Endodermal cell (in vitro differentiated cells): ENCODE measurements at regions not wholly inside any gene's neighbourhood (a gene's known extent, or its start where the extent isn't known, plus 50 kb on each side); places are given as distances from the start of the nearest gene placed in this dataset.

Source experiments
- DNase-seq: peaks from one replicate; pipeline ENCODE4 v3.0.0-alpha.2; 2017
- H3K27ac ChIP-seq: 2 replicates; pipeline ENCODE4 v1.5.1; 2013; ENCODE audit warnings: mild to moderate bottlenecking, low read depth, low read length, moderate library complexity
- H3K27me3 ChIP-seq: 2 replicates; pipeline ENCODE4 v1.6.1; 2013; ENCODE audit warnings: mild to moderate bottlenecking, low read length, moderate library complexity; ENCODE audit not compliant: insufficient read depth, control insufficient read depth, poor library complexity, severe bottlenecking
- H3K36me3 ChIP-seq: 2 replicates; pipeline ENCODE4 v1.7.0; 2013; ENCODE audit warnings: mild to moderate bottlenecking, low read length, moderate library complexity; ENCODE audit not compliant: control insufficient read depth, insufficient read depth
- H3K4me1 ChIP-seq: one replicate; pipeline ENCODE4 v1.7.0; 2013; ENCODE audit warnings: low read length; ENCODE audit not compliant: control insufficient read depth, insufficient read depth
- H3K4me3 ChIP-seq: 2 replicates; pipeline ENCODE4 v1.5.1; 2013; ENCODE audit warnings: mild to moderate bottlenecking, low read length, moderate library complexity
- H3K9ac ChIP-seq: 2 replicates; pipeline ENCODE4 v1.6.1; 2013; ENCODE audit warnings: mild to moderate bottlenecking, low read length, moderate library complexity; ENCODE audit not compliant: poor library complexity, severe bottlenecking; ENCODE audit errors: extremely low read depth
- H3K9me3 ChIP-seq: 2 replicates; pipeline ENCODE4 v1.6.1; 2013; ENCODE audit warnings: mild to moderate bottlenecking, low read length, moderate library complexity; ENCODE audit not compliant: control insufficient read depth
- H3K27ac Mint-ChIP-seq: 2 replicates; pipeline ENCODE4 v1.8.0; 2020; ENCODE audit warnings: mixed read lengths
- H3K27me3 Mint-ChIP-seq: 2 replicates; pipeline ENCODE4 v1.8.0; 2021; ENCODE audit warnings: mild to moderate bottlenecking, mixed read lengths; ENCODE audit not compliant: insufficient read depth
- H3K36me3 Mint-ChIP-seq: 2 replicates; pipeline ENCODE4 v1.8.0; 2020; ENCODE audit warnings: low read depth, mixed read lengths
- H3K4me1 Mint-ChIP-seq: 2 replicates; pipeline ENCODE4 v1.8.0; 2020; ENCODE audit warnings: mixed read lengths
- H3K4me3 Mint-ChIP-seq: 2 replicates; pipeline ENCODE4 v1.8.0; 2020; ENCODE audit warnings: mild to moderate bottlenecking, moderate library complexity, mixed read lengths
- H3K9me3 Mint-ChIP-seq: 2 replicates; pipeline ENCODE4 v1.8.0; 2020; ENCODE audit warnings: mild to moderate bottlenecking, mixed read lengths
- WGBS, 2 experiments: methylation state at CpG; one replicate each; pipeline versions ENCODE4 v1.1.5 to v1.1.7; 2013; ENCODE audit warnings: missing lambda C conversion rate in 2 of 2, mixed read lengths in 1 of 2; ENCODE audit not compliant: insufficient coverage in 1 of 2, insufficient read length in 1 of 2; 5-methylcytosine and 5-hydroxymethylcytosine counted together
- TF ChIP-seq, protein P1 (sequence below): fragments of 200-600 bp; sonication (generic); conservative IDR thresholded peaks from 2 replicates; pipeline ENCODE4 v1.5.0; 2021; ENCODE audit warnings: antibody characterized with exemption, mild to moderate bottlenecking

DNA sequence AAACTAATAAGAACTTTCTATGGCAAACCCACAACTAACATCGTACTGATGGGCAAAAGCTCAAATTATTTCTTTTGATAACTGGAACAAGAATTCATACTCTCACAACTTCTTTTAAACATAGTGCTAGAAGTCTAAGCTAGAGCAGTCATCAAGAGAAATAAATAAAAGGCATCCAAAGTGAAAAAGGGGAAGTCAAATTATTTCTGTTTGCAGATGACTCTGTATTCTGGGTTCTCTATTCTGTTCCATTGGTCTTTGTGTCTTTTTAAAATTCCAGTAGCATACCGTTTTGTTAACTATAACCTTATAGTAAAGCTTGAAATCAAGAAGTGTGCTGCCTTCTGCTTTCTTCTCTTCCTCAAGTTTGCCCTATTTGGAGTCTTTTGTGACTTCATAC lies 1215.9 kb downstream of the UQCRFS1 start:
- TF ChIP-seq, protein P1, sequence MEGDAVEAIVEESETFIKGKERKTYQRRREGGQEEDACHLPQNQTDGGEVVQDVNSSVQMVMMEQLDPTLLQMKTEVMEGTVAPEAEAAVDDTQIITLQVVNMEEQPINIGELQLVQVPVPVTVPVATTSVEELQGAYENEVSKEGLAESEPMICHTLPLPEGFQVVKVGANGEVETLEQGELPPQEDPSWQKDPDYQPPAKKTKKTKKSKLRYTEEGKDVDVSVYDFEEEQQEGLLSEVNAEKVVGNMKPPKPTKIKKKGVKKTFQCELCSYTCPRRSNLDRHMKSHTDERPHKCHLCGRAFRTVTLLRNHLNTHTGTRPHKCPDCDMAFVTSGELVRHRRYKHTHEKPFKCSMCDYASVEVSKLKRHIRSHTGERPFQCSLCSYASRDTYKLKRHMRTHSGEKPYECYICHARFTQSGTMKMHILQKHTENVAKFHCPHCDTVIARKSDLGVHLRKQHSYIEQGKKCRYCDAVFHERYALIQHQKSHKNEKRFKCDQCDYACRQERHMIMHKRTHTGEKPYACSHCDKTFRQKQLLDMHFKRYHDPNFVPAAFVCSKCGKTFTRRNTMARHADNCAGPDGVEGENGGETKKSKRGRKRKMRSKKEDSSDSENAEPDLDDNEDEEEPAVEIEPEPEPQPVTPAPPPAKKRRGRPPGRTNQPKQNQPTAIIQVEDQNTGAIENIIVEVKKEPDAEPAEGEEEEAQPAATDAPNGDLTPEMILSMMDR, result no peak
- H3K27me3 ChIP-seq, result no peaks in the 10 kb centered on the region

DNA sequence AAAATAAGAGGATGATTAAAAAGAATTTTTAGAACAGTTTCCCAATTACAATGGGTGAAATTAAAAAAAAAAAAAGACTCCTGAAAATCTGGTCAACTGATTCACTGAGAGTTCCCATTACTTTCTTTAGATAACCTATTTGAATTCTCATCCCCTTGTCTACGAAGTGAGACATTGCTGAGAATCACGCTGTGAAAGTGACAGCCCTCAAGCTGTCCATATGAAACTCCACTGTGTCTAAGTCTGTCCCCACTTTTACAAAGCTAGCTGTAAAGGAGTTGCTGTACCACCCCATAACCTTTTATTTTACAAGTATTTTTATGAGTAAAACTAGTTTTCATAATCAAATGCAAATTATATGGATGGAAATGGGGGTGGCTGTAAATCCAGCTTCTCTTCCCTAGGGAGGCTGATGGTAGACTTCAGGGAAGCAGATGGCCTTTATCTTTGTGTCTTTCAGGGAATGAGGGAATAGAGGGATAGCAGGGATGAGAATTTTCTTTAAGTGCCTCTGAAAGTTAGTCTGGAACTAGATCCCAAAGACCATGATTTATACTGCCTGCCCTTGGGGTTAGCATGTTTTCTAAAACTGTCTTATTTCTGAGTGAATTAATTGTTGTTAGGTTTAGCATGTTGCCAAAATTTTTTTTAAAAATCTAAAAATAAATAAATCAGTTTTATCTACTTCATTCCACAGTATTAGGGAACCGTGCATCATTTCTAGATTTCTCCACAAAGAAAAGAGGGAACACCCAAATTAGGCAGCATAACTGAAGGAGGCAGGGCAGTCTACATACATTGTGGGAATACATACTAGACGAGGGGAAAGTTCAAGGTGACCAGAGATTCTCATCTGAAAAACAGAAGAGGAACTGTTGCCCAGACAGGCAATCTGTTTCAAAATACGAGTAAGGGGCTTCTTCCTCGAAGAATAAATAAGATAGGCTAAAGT lies 1219.1 kb downstream of the UQCRFS1 start:
- Mint-ChIP-seq H3K27ac (no peak overlapping the region), H3K27me3 (no peaks in the 10 kb centered on the region), H3K4me3 (no peak overlapping the region), H3K9me3 (peaks cover 3% of the 10 kb centered on the region), H3K36me3 (no peaks in the 10 kb centered on the region), H3K4me1 (peaks cover 16% of the 10 kb centered on the region)
- H3K27me3 ChIP-seq, result no peaks in the 10 kb centered on the region
- H3K4me3 ChIP-seq, result peak overlapping the region; percentile 8
- H3K36me3 ChIP-seq, result no peaks in the 10 kb centered on the region
- peaks cover 5% of the 10 kb centered on the region for H3K4me1 ChIP-seq
- no peaks in the 10 kb centered on the region for H3K9me3 ChIP-seq
- DNase-seq, result no peak
- WGBS, 2 experiments, result 72 to 86% methylated on average over 4 to 6 of the region's 6 CpGs
- no peak overlapping the region for H3K9ac ChIP-seq
- TF ChIP-seq, protein P1, result no peak
- H3K27ac ChIP-seq, result no peak overlapping the region

More for the DNA sequence above, 1215.9 kb downstream of the UQCRFS1 start:
- no peak for DNase-seq
- Mint-ChIP-seq H3K9me3 (peaks cover 3% of the 10 kb centered on the region), H3K4me3 (no peak overlapping the region), H3K36me3 (no peaks in the 10 kb centered on the region), H3K27me3 (peaks cover 3% of the 10 kb centered on the region), H3K4me1 (peaks cover 18% of the 10 kb centered on the region), H3K27ac (no peak overlapping the region)
- H3K4me1 ChIP-seq, result peaks cover 5% of the 10 kb centered on the region
- H3K4me3 ChIP-seq, result no peak overlapping the region
- no peaks in the 10 kb centered on the region for H3K36me3 ChIP-seq
- no peak overlapping the region for H3K9ac ChIP-seq
- 93 to 100% methylated on average over 1 to 2 of the region's 2 CpGs for WGBS, 2 experiments
- no peaks in the 10 kb centered on the region for H3K9me3 ChIP-seq
- H3K27ac ChIP-seq, result no peak overlapping the region

DNA sequence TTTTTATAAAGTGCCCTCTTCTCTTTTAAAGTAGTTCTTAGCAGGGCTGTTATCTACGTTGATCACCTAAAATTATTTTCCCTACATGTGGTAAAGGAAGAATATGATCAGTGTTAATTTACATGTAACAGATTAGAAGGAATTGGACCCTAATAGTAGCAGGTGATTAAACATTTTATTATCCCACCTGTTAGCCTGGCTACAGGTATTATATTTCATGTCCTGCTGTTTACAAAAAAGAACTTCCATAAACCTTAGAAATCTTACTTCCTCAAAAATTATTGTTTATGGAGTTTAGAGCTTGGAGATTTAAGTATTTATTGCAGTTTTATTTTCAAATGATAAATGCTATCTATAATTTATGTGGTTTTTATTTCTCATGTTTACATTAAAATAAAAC lies 1226.7 kb downstream of the UQCRFS1 start:
- no peaks in the 10 kb centered on the region for H3K9me3 Mint-ChIP-seq
- Histone ChIP-seq H3K27ac (no peak overlapping the region), H3K9ac (no peak overlapping the region), H3K4me1 (peaks cover 2% of the 10 kb centered on the region), H3K36me3 (no peaks in the 10 kb centered on the region), H3K9me3 (no peaks in the 10 kb centered on the region), H3K4me3 (no peak overlapping the region), H3K27me3 (no peaks in the 10 kb centered on the region)
- H3K27me3 Mint-ChIP-seq, result no peaks in the 10 kb centered on the region
- TF ChIP-seq, protein P1, result no peak
- peaks cover 11% of the 10 kb centered on the region for H3K4me1 Mint-ChIP-seq
- no peak for DNase-seq
- WGBS, 2 experiments, result no CpG with 5 or more reads among the region's 1 CpG
- H3K36me3 Mint-ChIP-seq, result no peaks in the 10 kb centered on the region
- no peak overlapping the region for H3K4me3 Mint-ChIP-seq
- H3K27ac Mint-ChIP-seq, result no peak overlapping the region
